ENCODE measurements at regions not wholly inside any gene's neighbourhood (a gene's known extent, or its start where the extent isn't known, plus 50 kb on each side); places are given as distances from the start of the nearest gene placed in this dataset.

- TF ChIP-seq CTCF (IDR thresholded peaks at IDR 0.05), result no peak
Observed at GRCh38 chr16:9035996-9036395, 55.4 kb upstream of the HAPSTR1 start.

- TF ChIP-seq CTCF (IDR thresholded peaks at IDR 0.05), result no peak
Observed at GRCh38 chr16:9039210-9039609, 52.2 kb upstream of the HAPSTR1 start.

- TF ChIP-seq CTCF (IDR thresholded peaks at IDR 0.05), result no peak
Observed at GRCh38 chr16:9040800-9041412, 50.5 kb upstream of the HAPSTR1 start.
